Body of pancreas (tissue), 4 donors: ENCODE measurements at regions not wholly inside any gene's neighbourhood (a gene's known extent, or its start where the extent isn't known, plus 50 kb on each side); places are given as distances from the start of the nearest gene placed in this dataset.

ENCODE experiments used
- POLR2A ChIP-seq, 3 donors: fragments of 450-650 bp; IDR thresholded peaks; one replicate each; pipeline ENCODE4 v1.6.1; 2016; ENCODE audit warnings: antibody characterized with exemption in 3 of 3, mild to moderate bottlenecking in 2 of 3
- TF ChIP-seq, protein P1 (sequence below), 7 experiments: fragments of 450-650 bp in 4 of 7; fragments of 200-600 bp in 3 of 7; sonication (generic) in 3 of 7; IDR thresholded peaks; one replicate each; pipeline ENCODE4 v1.5.1; 2016 to 2019; ENCODE audit warnings: antibody characterized with exemption in 7 of 7

DNA sequence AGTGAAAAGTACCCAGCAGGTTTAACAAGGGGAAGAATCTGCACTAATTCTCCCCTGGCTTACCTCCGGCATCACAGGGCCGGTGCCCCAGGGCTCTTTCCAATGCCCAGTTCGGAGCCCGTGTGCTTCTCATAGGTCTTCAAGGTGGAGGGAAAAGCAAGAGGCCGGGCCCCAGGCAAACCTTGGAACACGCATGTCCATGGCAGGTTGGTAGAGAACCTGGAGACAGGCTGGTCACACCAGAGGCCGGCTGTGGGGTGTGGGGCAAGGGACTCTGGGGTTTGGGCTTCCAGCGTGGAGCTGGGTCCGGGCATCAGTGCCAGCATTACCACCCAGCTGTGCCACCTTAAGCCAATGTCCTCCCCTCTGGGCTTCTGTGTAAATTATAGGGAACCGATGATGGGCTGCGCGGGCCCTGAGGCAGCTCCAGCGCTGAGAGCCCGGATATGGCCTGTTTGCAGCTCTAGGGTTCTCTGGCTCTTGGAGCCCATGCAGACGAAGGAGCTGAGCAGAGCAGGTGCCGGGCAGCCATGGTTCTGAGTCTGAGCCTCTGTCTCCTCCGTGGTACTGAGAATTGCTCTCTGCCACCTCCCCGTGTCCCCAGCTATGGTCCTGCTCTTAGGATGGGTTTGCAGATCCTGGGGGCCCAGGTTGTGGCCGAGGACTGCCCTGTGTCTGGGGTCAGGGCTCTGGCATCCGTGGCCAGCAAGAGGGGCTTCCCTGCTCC is 197.0 kb upstream of the C14orf180 start:
- TF ChIP-seq, protein P1, sequence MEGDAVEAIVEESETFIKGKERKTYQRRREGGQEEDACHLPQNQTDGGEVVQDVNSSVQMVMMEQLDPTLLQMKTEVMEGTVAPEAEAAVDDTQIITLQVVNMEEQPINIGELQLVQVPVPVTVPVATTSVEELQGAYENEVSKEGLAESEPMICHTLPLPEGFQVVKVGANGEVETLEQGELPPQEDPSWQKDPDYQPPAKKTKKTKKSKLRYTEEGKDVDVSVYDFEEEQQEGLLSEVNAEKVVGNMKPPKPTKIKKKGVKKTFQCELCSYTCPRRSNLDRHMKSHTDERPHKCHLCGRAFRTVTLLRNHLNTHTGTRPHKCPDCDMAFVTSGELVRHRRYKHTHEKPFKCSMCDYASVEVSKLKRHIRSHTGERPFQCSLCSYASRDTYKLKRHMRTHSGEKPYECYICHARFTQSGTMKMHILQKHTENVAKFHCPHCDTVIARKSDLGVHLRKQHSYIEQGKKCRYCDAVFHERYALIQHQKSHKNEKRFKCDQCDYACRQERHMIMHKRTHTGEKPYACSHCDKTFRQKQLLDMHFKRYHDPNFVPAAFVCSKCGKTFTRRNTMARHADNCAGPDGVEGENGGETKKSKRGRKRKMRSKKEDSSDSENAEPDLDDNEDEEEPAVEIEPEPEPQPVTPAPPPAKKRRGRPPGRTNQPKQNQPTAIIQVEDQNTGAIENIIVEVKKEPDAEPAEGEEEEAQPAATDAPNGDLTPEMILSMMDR (IDR thresholded peaks at IDR 0.05), result no peak
- TF ChIP-seq POLR2A (IDR thresholded peaks at IDR 0.05), result no peak
